ENCODE measurements at regions not wholly inside any gene's neighbourhood (a gene's known extent, or its start where the extent isn't known, plus 50 kb on each side); places are given as distances from the start of the nearest gene placed in this dataset.
"Not testable (repeated sequence)": the region's sequence is repeated elsewhere in the genome, so short reads cannot be mapped to it uniquely, and the experiment has no call there.

DNA sequence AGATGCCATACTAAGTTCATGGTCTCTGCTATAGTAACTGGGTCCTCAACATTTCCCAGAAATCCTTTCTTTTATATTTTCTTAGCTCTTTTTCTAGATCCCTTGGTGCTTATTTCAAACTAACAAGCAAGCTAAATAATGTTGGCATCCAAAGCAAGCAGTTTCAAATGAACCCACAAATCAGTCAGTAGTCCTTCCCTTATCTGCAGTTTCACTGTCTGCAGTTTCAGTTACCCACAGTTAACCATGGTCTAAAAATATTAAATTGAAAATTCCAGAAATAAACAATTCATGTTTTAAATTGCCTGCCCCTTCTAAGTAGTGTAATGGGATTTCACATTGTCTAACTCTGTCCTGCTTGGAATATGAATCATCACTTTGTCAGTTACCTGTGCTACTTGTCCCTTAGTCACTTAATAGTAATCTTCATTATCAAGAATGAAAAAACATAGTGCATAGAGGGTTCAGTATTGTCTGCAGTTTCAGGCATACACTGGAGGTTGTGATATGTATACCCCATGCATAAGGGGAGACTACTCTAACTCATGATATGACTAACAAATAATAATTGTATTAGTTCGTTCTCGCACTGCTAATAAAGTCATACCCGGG is 633.7 kb downstream of the MECOM start:
- no peak for DNase-seq (ENCODE audit: low read depth, low spot score)
- H3K27ac ChIP-seq, result no peak overlapping the region

- no peak overlapping the region for H3K27ac ChIP-seq
- DNase-seq (ENCODE audit: low read depth, low spot score), result no peak
Measured at GRCh38 chr3:169028716-169029115, 634.8 kb downstream of the MECOM start.

DNA sequence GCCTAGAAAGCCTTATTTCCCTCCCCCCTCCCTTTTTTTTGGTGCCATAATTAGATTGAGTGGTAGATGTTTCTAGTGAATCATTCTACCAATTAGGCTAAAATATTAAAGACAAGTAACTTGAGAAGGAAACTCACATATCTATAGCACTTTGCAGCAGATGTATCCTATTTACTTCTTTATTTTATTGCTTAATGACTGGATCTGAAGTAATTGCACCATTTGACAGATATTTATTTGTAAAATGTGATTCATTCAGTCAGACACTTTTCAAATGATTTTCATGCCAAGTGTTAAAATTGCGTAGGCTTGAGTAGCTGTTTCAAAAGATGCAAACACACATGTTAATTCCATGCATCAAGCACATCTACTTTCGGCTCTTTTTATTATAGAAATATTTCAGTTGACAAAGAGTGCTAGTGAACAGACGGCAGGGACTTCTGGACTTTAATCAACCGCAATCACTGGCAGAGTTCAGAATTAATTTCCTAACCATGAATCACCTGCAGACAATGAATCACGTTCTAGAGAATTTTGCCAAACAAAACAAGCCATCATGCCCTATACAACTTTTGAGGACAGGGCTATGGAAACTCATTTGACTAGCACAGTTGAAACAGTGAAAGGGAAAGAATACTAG is 636.8 kb downstream of the MECOM start:
- DNase-seq (ENCODE audit: low read depth, low spot score), result peak; percentile 64
- peak overlapping the region; percentile 40 for H3K27ac ChIP-seq

- no peak overlapping the region for H3K27ac ChIP-seq
- DNase-seq (ENCODE audit: low read depth, low spot score), result no peak
Measured at GRCh38 chr3:169022457-169022856, 641.1 kb downstream of the MECOM start.

DNA sequence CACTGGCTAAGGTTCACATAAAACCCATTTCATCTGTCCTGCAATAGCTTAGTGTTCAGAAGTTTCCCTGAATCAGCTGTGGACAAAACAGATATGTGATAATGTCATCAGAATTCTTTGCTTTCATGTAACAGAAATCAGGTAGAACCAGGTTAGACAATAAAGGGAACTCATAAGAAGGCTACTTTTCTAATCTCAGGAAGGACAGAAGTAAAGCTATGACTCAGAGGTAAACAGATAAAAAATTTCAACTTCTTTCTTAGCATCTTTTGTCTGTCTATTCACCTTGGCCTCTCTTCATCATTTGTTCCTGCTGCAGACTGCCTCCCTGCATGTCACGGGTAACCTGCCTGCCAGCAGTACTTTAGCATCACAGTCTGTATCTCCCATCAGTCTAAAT is 643.1 kb downstream of the MECOM start:
- H3K27ac ChIP-seq, result no peak overlapping the region
- DNase-seq (ENCODE audit: low read depth, low spot score), result no peak

- no peak for DNase-seq (ENCODE audit: low read depth, low spot score)
- H3K27ac ChIP-seq, result no peak overlapping the region
Measured at GRCh38 chr3:169009453-169009852, 654.1 kb downstream of the MECOM start.

DNA sequence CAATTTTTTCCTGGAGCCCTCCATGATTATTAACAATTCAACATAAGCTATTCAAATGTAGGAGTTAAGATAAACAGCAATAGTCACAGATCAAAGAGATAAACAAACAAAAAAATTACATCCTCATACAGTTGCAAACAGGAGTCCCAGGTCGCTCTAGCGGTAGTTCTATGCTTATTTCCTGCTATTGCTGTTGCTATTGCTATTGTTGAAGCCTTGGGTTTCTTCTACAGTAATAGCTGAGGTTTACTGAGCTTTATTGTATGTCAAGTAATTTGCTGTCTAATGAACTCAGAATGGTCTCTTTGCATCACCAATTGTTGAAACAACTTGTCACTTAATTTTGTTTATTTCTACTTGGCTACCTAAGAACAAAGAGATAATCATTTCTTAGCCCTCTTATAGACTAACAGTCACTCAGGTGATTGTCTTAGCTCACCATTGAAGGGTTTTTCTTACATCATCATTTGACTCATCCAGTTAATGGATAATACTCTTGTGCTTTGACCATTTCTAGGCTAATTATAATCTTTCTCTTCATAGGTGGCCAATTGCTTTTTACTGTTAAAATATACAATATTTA is 654.6 kb downstream of the MECOM start:
- no peak overlapping the region for H3K27ac ChIP-seq
- no peak for DNase-seq (ENCODE audit: low read depth, low spot score)

- H3K27ac ChIP-seq, result no peak overlapping the region
- no peak for DNase-seq (ENCODE audit: low read depth, low spot score)
Measured at GRCh38 chr3:169007145-169007544, 656.4 kb downstream of the MECOM start.

DNA sequence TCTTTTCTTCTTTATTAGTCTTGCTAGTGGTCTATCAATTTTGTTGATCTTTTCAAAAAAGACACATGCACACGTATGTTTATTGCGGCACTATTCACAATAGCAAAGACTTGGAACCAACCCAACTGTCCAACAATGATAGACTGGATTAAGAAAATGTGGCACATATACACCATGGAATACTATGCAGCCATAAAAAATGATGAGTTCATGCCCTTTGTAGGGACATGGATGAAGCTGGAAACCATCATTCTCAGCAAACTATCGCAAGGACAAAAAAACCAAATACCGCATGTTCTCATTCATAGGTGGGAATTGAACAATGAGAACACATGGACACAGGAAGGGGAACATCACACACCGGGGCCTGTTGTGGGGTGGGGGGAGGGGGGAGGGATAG is 657.1 kb downstream of the MECOM start:
- not testable (repeated sequence) for H3K27ac ChIP-seq

DNA sequence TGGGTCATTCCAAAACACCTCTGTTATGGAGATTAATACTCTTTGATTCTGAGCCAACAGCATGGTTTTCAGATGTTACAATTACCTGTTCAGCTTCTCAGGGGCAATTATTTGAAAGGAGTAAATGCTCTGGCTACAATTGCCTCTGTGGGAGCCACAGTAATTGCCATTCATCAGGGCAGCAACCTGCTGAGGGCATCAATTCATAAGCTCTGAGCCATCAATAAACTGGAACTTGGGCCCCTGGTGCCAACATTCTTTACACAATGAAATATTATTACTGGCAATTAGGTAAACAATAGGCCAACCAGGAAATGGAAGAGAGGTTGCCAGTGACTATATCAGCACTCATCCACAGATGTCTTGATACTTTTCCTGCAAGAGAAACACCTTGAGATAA is 660.8 kb downstream of the MECOM start:
- H3K27ac ChIP-seq, result peak overlapping the region; percentile 11
- DNase-seq (ENCODE audit: low read depth, low spot score), result no peak

More for the DNA sequence above, 657.1 kb downstream of the MECOM start:
- not testable (repeated sequence) for DNase-seq (ENCODE audit: low read depth, low spot score)

GRCh38 chr3:168998792-168999191 is 664.7 kb downstream of the MECOM start:
- no peak for DNase-seq (ENCODE audit: low read depth, low spot score)
- peak overlapping the region; percentile 0 for H3K27ac ChIP-seq

DNA sequence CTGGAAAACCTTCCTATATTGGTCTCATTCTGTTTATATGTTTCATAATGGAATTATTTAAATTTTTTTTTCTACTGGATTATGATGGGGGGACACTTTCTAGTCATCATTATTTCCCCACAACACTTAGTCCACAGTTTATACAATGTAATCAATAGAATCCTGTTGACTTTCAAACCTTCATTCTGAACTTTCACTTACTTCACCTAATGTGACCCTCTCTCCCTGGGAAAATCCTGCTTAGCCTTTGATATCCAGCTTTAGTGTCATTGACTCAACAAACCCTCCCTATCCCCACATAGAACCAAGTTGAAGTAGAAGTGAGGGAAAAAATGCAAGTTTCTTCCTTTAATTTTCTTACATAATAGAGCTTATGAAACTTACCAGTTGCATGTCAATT is 666.0 kb downstream of the MECOM start:
- no peak overlapping the region for H3K27ac ChIP-seq
- no peak for DNase-seq (ENCODE audit: low read depth, low spot score)

DNA sequence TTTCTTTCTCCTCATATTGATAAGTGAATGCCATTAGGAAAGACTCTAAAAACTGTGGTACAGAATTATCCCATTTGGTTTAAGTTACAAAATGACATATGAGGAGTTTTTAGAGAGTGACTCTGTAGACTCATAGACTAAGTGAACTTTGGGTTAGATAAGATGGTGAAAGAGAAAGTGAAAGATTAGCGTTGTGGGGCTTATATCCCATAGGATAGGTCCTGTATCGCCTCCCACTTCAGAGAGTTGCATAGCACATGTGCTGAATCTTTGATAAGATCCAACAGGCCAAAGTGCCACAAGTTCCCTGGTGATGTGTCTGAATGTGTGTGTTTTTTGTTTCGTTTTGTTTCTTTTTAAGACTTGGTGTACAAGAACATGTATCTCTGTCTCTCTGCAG is 666.9 kb downstream of the MECOM start:
- DNase-seq (ENCODE audit: low read depth, low spot score), result no peak
- no peak overlapping the region for H3K27ac ChIP-seq

DNA sequence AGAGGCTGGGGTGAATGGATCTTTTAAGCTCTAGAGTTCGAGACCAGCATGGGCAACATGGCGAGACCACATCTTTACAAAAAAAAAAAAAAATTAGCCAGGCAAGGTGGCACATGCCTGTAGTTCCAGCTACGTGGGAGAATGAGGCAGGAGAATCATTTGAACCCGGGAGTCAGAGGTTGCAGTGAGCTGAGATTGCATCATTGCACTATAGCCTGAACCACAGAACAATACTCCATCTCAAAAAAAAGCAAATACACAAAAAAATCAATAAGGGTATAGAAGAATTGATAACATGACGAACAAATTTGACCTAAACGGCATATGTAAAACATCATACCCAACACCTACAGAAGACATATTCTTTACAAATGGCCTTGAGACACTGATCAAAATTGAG is 668.4 kb downstream of the MECOM start:
- no peak overlapping the region for H3K27ac ChIP-seq
- no peak for DNase-seq (ENCODE audit: low read depth, low spot score)

GRCh38 chr3:168991803-168992202 is 671.7 kb downstream of the MECOM start:
- H3K27ac ChIP-seq, result no peak overlapping the region
- DNase-seq (ENCODE audit: low read depth, low spot score), result no peak

- H3K27ac ChIP-seq, result no peak overlapping the region
- DNase-seq (ENCODE audit: low read depth, low spot score), result no peak
Measured at GRCh38 chr3:168990621-168991020, 672.9 kb downstream of the MECOM start.

GRCh38 chr3:168990134-168990533 is 673.4 kb downstream of the MECOM start:
- no peak overlapping the region for H3K27ac ChIP-seq
- no peak for DNase-seq (ENCODE audit: low read depth, low spot score)

GRCh38 chr3:168989396-168989795 is 674.1 kb downstream of the MECOM start:
- DNase-seq (ENCODE audit: low read depth, low spot score), result peak; percentile 65
- no peak overlapping the region for H3K27ac ChIP-seq

- H3K27ac ChIP-seq, result no peak overlapping the region
- DNase-seq (ENCODE audit: low read depth, low spot score), result no peak
Measured at GRCh38 chr3:168988853-168989252, 674.7 kb downstream of the MECOM start.

DNA sequence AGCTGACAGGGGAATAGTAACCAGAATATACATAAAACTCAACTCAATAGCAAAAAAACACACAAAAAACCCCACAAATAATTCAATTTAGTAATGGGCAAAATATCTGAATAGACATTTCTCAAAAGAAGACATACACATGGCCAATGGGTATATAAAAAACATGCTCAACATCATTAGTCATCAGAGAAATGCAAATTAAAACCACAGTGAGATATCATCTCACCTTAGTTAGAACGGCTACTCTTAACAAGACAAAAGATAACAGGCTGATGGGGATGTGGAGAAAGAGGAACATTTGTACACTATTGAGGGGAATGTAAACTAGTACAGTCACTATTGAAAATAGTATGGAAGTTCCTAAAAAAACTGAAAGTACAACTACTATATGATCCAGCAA is 678.6 kb downstream of the MECOM start:
- DNase-seq (ENCODE audit: low read depth, low spot score), result no peak
- H3K27ac ChIP-seq, result no peak overlapping the region

DNA sequence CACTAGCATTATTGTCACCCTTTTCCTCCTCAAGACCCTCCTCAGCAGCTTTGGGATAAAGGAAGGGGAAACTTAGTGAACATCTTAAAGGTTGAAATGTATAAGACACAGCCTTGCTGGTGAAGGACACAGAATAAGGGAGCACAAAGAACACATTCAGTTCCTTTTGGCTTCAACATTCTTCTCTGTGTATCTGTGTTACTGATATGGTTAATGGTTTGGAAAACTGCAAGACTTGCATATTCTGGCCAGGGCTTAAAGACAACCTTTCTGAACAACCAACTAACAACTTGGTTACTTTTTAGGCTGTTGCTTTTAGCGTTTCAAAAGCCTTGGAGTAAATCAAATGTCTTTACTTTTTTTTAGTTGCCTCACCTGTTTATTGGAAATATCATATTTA is 680.5 kb downstream of the MECOM start:
- no peak for DNase-seq (ENCODE audit: low read depth, low spot score)

GRCh38 chr3:168981396-168981795 is 682.1 kb downstream of the MECOM start:
- H3K27ac ChIP-seq, result no peak overlapping the region
- DNase-seq (ENCODE audit: low read depth, low spot score), result peak; percentile 51

More for the DNA sequence above, 680.5 kb downstream of the MECOM start:
- H3K27ac ChIP-seq, result no peak overlapping the region

Measured in epithelial cell of prostate (primary cell).